NCI-H748 treated with DMSO at 0.1 percent for 48 hours (cell line): ENCODE measurements at regions not wholly inside any gene's neighbourhood (a gene's known extent, or its start where the extent isn't known, plus 50 kb on each side); places are given as distances from the start of the nearest gene placed in this dataset.
"Not testable (repeated sequence)": the region's sequence is repeated elsewhere in the genome, so short reads cannot be mapped to it uniquely, and the experiment has no call there.

ENCODE experiments used
- DNase-seq: peaks from one replicate; lab custom pipeline; 2025; lab: John Stamatoyannopoulos, UW

GRCh38 chr4:131762234-131762633, 1386.9 kb upstream of the PCDH10 start:
- DNase-seq = not testable (repeated sequence)

- DNase-seq = no peak
Observed at GRCh38 chr4:131764730-131765129, 1384.4 kb upstream of the PCDH10 start.

- DNase-seq = not testable (repeated sequence)
Observed at GRCh38 chr4:131774382-131774781, 1374.7 kb upstream of the PCDH10 start.

- not testable (repeated sequence) for DNase-seq
Observed at GRCh38 chr4:131810565-131810964, 1338.5 kb upstream of the PCDH10 start.
